K562 (cell line): ENCODE measurements at regions not wholly inside any gene's neighbourhood (a gene's known extent, or its start where the extent isn't known, plus 50 kb on each side); places are given as distances from the start of the nearest gene placed in this dataset.

Experiments
- ATAC-seq: fragments of 200-7000 bp; cut with Tn5 transposase; 3 replicates; pipeline ENCODE4 v1.9.1; 2020; ENCODE audit warnings: moderate library complexity
- BruUV-seq: library from RNA; stranded (reverse); fragments of 400-500 nt; replicated peaks from 2 replicates; lab custom pipeline; 2021; lab: Mats Ljungman, UMichigan
- CTCF ChIA-PET: fragments of 300-600 bp; formaldehyde crosslinking; extraction: SDS; loops from one replicate; lab custom pipeline; 2021; ENCODE audit warnings: low intra/inter-chr PET ratio; lab: Yijun Ruan, JAX
- POLR2A ChIA-PET: fragments of 300-600, 350-650 bp; sonication (Branson Sonifier 250); formaldehyde crosslinking; extraction: SDS; loops from one replicate; lab custom pipeline; 2021; ENCODE audit warnings: antibody characterized with exemption, inconsistent platforms; lab: Yijun Ruan, JAX
- DNase-seq, 4 experiments: peaks; one replicate each; pipeline versions ENCODE4 v3.0.0 to v3.0.0-alpha.2; 2011 to 2018; ENCODE audit warnings: low spot score in 3 of 4, mixed read lengths in 3 of 4; ENCODE audit errors: extremely low read depth in 1 of 4
- FAIRE-seq: peaks from 2 replicates; lab custom pipeline; 2011; peaks lifted over from hg19 to GRCh38; lab: Jason Lieb, UNC
- H2AFZ ChIP-seq: 2 replicates; pipeline ENCODE4 v1.6.0; 2011; ENCODE audit warnings: low read depth, low read length, control low read depth, inconsistent platforms
- H3K27ac ChIP-seq: fragments of 200-600 bp; 3 replicates; pipeline ENCODE4 v1.8.0; 2011; ENCODE audit warnings: low read depth, mild to moderate bottlenecking, control low read depth, inconsistent platforms, low read length, moderate library complexity, mixed read lengths; ENCODE audit errors: extremely low read depth
- H3K27me3 ChIP-seq, 2 experiments: fragments of 300-600 bp in 1 of 2; 2 replicates in 1 of 2; 3 replicates in 1 of 2; pipeline versions ENCODE4 v1.6.0 to v1.8.0; 2011; ENCODE audit warnings: inconsistent platforms in 2 of 2, low read length in 2 of 2, mild to moderate bottlenecking in 1 of 2, mixed read lengths in 1 of 2, moderate library complexity in 1 of 2; ENCODE audit not compliant: control insufficient read depth in 2 of 2, insufficient read depth in 2 of 2
- H3K36me3 ChIP-seq: fragments of 300-600 bp; 3 replicates; pipeline ENCODE4 v1.8.0; 2011; ENCODE audit warnings: mild to moderate bottlenecking, low read length, inconsistent platforms; ENCODE audit not compliant: control insufficient read depth, insufficient read depth
- H3K4me1 ChIP-seq, 2 experiments: fragments of 200-600 bp in 1 of 2; replicated peaks in 1 of 2; 2 replicates in 1 of 2; 3 replicates in 1 of 2; pipeline versions ENCODE4 v1.5.1 to v1.8.0; 2011; ENCODE audit warnings: inconsistent platforms in 2 of 2, low read length in 2 of 2, mild to moderate bottlenecking in 1 of 2, mixed read lengths in 1 of 2, moderate library complexity in 1 of 2; ENCODE audit not compliant: control insufficient read depth in 2 of 2, insufficient read depth in 2 of 2
- H3K4me2 ChIP-seq: 2 replicates; pipeline ENCODE4 v1.6.1; 2011; ENCODE audit warnings: low read length, control low read depth, inconsistent platforms, mixed read lengths; ENCODE audit not compliant: insufficient read depth
- H3K4me3 ChIP-seq: fragments of 200-600 bp; sonication (generic), shearing (Covaris generic); 2 replicates; pipeline ENCODE4 v1.5.1; 2016; ENCODE audit warnings: control low read depth, inconsistent platforms
- H3K79me2 ChIP-seq: fragments of 200-600 bp; 3 replicates; pipeline ENCODE4 v1.8.0; 2011; ENCODE audit warnings: low read length, inconsistent platforms; ENCODE audit not compliant: control insufficient read depth, insufficient read depth
- H3K9ac ChIP-seq, 2 experiments: 2 replicates each; pipeline versions ENCODE4 v1.6.0 to v1.6.1; 2011; ENCODE audit warnings: low read depth in 2 of 2, low read length in 2 of 2, control low read depth in 1 of 2, inconsistent platforms in 1 of 2, mild to moderate bottlenecking in 1 of 2, mixed read lengths in 1 of 2; ENCODE audit not compliant: insufficient read depth in 1 of 2
- H3K9me1 ChIP-seq: one replicate; pipeline ENCODE4 v1.6.0; 2011; ENCODE audit warnings: inconsistent platforms, mild to moderate bottlenecking, low read length, moderate library complexity; ENCODE audit not compliant: control insufficient read depth, insufficient read depth
- H3K9me3 ChIP-seq: replicated peaks from 2 replicates; pipeline ENCODE4 v1.5.1; 2011; ENCODE audit warnings: low read depth, low read length, inconsistent platforms; ENCODE audit not compliant: control insufficient read depth, insufficient read depth
- H4K20me1 ChIP-seq: replicated peaks from 2 replicates; pipeline ENCODE4 v1.6.1; 2011; ENCODE audit warnings: low read length, inconsistent platforms, mixed read lengths; ENCODE audit not compliant: control insufficient read depth, insufficient read depth
- ATF1 ChIP-seq, 2 experiments: fragments of 450-650 bp in 1 of 2; IDR thresholded peaks; 2 replicates each; pipeline ENCODE4 v1.6.1; 2016; ENCODE audit warnings: missing compliant biosample characterization in 1 of 2, missing genetic modification characterization in 1 of 2
- C11orf30 ChIP-seq: fragments of 450-650 bp; IDR thresholded peaks from 2 replicates; pipeline ENCODE4 v1.6.1; 2016; ENCODE audit warnings: low read depth, mild to moderate bottlenecking
- CREM ChIP-seq: IDR thresholded peaks from 2 replicates; pipeline ENCODE4 v1.6.1; 2014; ENCODE audit warnings: antibody characterized with exemption, low read depth
- CTCFL ChIP-seq: IDR thresholded peaks from 2 replicates; pipeline ENCODE4 v1.6.1; 2011; ENCODE audit warnings: borderline replicate concordance, low read depth, mild to moderate bottlenecking, moderate library complexity, low read length; ENCODE audit not compliant: insufficient read depth, poor library complexity, severe bottlenecking
- DLX4 ChIP-seq: fragments of 250-450 bp; sonication (Bioruptor Pico); IDR thresholded peaks from 2 replicates; pipeline ENCODE4 v1.6.1; 2021; ENCODE audit warnings: mild to moderate bottlenecking
- EGR1 ChIP-seq: fragments of 450-650 bp; conservative IDR thresholded peaks from 2 replicates; pipeline ENCODE4 v1.6.1; 2017; ENCODE audit warnings: mild to moderate bottlenecking
- EWSR1 ChIP-seq: fragments of 450-650 bp; IDR thresholded peaks from 2 replicates; pipeline ENCODE4 v1.6.1; 2018; ENCODE audit warnings: borderline replicate concordance, mild to moderate bottlenecking, low read depth, moderate library complexity; ENCODE audit not compliant: partially characterized antibody
- FOSL1 ChIP-seq: fragments of 200-800 bp; sonication (Bioruptor generic); conservative IDR thresholded peaks from 2 replicates; pipeline ENCODE4 v1.6.1; 2016; ENCODE audit warnings: missing genetic modification characterization, missing compliant biosample characterization
- FOXP1 ChIP-seq: sonication (generic); formaldehyde crosslinking; IDR thresholded peaks from 2 replicates; pipeline ENCODE4 v1.8.0; 2022; ENCODE audit warnings: mild to moderate bottlenecking, missing genetic modification reagents
- GATAD2B ChIP-seq: fragments of 450-650 bp; IDR thresholded peaks from 2 replicates; pipeline ENCODE4 v1.6.1; 2017; ENCODE audit warnings: mild to moderate bottlenecking, borderline replicate concordance
- JUND ChIP-seq, 2 experiments: IDR thresholded peaks; 2 replicates in 1 of 2; 3 replicates in 1 of 2; pipeline ENCODE4 v1.6.1; 2011; ENCODE audit warnings: borderline replicate concordance in 2 of 2, low read depth in 2 of 2, low read length in 2 of 2, improper control_type of control experiment in 1 of 2, missing biosample characterization in 1 of 2, missing genetic modification characterization in 1 of 2, missing genetic modification reagents in 1 of 2
- MAFK ChIP-seq: IDR thresholded peaks from 2 replicates; pipeline ENCODE4 v1.6.1; 2011; ENCODE audit warnings: low read length, improper control_type of control experiment
- WHSC1 ChIP-seq: IDR thresholded peaks from one replicate; pipeline ENCODE4 v1.6.1; 2012; ENCODE audit warnings: low read length, control low read depth, inconsistent platforms
- ZNF217 ChIP-seq: sonication (generic); formaldehyde crosslinking; IDR thresholded peaks from 2 replicates; pipeline ENCODE4 v1.8.0; 2022; ENCODE audit warnings: mild to moderate bottlenecking, missing genetic modification reagents
- ZNF316 ChIP-seq: fragments of 450-650 bp; IDR thresholded peaks from 2 replicates; pipeline ENCODE4 v1.6.1; 2016
- ZNF561 ChIP-seq: fragments of 450-650 bp; formaldehyde crosslinking; conservative IDR thresholded peaks from 2 replicates; pipeline ENCODE4 v1.4.0; 2020; ENCODE audit warnings: mild to moderate bottlenecking, moderate library complexity
- ZNF764 ChIP-seq: fragments of 250-450 bp; sonication (Bioruptor Pico); IDR thresholded peaks from 2 replicates; pipeline ENCODE4 v1.4.0; 2020; ENCODE audit warnings: low read depth, mild to moderate bottlenecking, moderate library complexity
- ZNF780A ChIP-seq: fragments of 250-450 bp; sonication (Bioruptor Pico); IDR thresholded peaks from 2 replicates; pipeline ENCODE4 v1.5.0; 2021; ENCODE audit warnings: mild to moderate bottlenecking
- ZSCAN32 ChIP-seq: fragments of 450-650 bp; formaldehyde crosslinking; IDR thresholded peaks from 2 replicates; pipeline ENCODE4 v1.4.0; 2020; ENCODE audit warnings: mild to moderate bottlenecking, moderate library complexity
- WGBS: fragments of 100-300 bp; shearing (Covaris generic); methylation state at CpG from one replicate; pipeline ENCODE4 v1.1.6; 2016; ENCODE audit warnings: low coverage, mixed read lengths; ENCODE audit not compliant: insufficient coverage; ENCODE audit errors: missing lambda C conversion rate; 5-methylcytosine and 5-hydroxymethylcytosine counted together
- in situ Hi-C: fragments of 300-500 bp; cut with MboI; formaldehyde crosslinking; loops from 4 replicates; pipeline ENCODE4 v1.15.0; 2018; ENCODE audit warnings: inconsistent platforms, mixed read lengths
- intact Hi-C: fragments of 100-400 bp; cut with micrococcal nuclease; formaldehyde crosslinking; loops from 2 replicates; pipeline ENCODE4 v1.14.2; 2022

GRCh38 chr1:172843444-172843843, 184.5 kb downstream of the FASLG start (continued):
- TF ChIP-seq CTCFL: no peak
- TF ChIP-seq DLX4 (CRISPR knock-in tag): no peak
- no peak for TF ChIP-seq ZNF764
- no peak for TF ChIP-seq ZNF217
- TF ChIP-seq EWSR1: no peak

GRCh38 chr1:172845371-172845770, 186.5 kb downstream of the FASLG start:
- no peaks in the 10 kb centered on the region for H3K9me3 ChIP-seq
- BruUV-seq: no TSS peak
- in situ Hi-C loops (no loop called here), intact Hi-C loops (no loop called here)
- H3K27me3 ChIP-seq: no peaks in the 10 kb centered on the region
- no peaks in the 10 kb centered on the region for H4K20me1 ChIP-seq
- H3K9ac ChIP-seq: no peak overlapping the region
- 0 out of 2 replicates have a peak, but pooled peaks have one; percentile 30 for TF ChIP-seq JUND (IDR thresholded peaks at IDR 0.05; ENCODE audit: borderline replicate concordance, low read depth, low read length)
- TF ChIP-seq JUND (tag; IDR thresholded peaks at IDR 0.05; ENCODE audit: borderline replicate concordance, low read depth, low read length): no peak
- 0 out of 2 replicates have a peak, but pooled peaks have one; percentile 27 for TF ChIP-seq FOSL1 (tag)
- peak; percentile 62 for TF ChIP-seq EGR1
- TF ChIP-seq C11orf30: peak; percentile 17; the same call in 1 of the 2 replicates
- no peak for TF ChIP-seq GATAD2B
- no peak for TF ChIP-seq WHSC1
- no peak for TF ChIP-seq FOXP1 (CRISPR knock-in tag)
- TF ChIP-seq MAFK: 0 out of 2 replicates have a peak, but pooled peaks have one; percentile 18
- peak; percentile 34; the same call in 1 of the 2 replicates for TF ChIP-seq CREM
- TF ChIP-seq ZSCAN32: no peak
- no peak for TF ChIP-seq ZNF561
- no peak for TF ChIP-seq ZNF780A (CRISPR knock-in tag)
- no peak for TF ChIP-seq ATF1 (CRISPR knock-in tag; IDR thresholded peaks at IDR 0.05)
- peak; percentile 49 for TF ChIP-seq ATF1 (tag; IDR thresholded peaks at IDR 0.05)
- TF ChIP-seq ZNF316: peak; percentile 29
- no peak overlapping the region for H3K27ac ChIP-seq
- no peaks in the 10 kb centered on the region for H3K79me2 ChIP-seq
- H3K36me3 ChIP-seq: no peaks in the 10 kb centered on the region
- no peaks in the 10 kb centered on the region for H3K9me1 ChIP-seq
- ChIA-PET POLR2A (interaction anchor here (1.3 kb wide), 1 partner anchor 92 kb away, joined by 3 read pairs; no protein-coding TSS in a partner anchor), CTCF (no interaction called here)
- H3K4me3 ChIP-seq: no peak overlapping the region
- no peaks in the 10 kb centered on the region; a peak in 1 of 5 replicates for H3K4me1 ChIP-seq
- FAIRE-seq (no peak), ATAC-seq (peak; percentile 42; the same call in 2 of the 3 replicates), DNase-seq (peak in 1 of 4 experiments; percentile 18)
- H2AFZ ChIP-seq: no peak overlapping the region
- 0% methylated on average over 2 of the region's 2 CpGs for WGBS
- H3K4me2 ChIP-seq: no peak overlapping the region
